ENCODE measurements at regions not wholly inside any gene's neighbourhood (a gene's known extent, or its start where the extent isn't known, plus 50 kb on each side); places are given as distances from the start of the nearest gene placed in this dataset.
"Not testable (repeated sequence)": the region's sequence is repeated elsewhere in the genome, so short reads cannot be mapped to it uniquely, and the experiment has no call there.

DNA sequence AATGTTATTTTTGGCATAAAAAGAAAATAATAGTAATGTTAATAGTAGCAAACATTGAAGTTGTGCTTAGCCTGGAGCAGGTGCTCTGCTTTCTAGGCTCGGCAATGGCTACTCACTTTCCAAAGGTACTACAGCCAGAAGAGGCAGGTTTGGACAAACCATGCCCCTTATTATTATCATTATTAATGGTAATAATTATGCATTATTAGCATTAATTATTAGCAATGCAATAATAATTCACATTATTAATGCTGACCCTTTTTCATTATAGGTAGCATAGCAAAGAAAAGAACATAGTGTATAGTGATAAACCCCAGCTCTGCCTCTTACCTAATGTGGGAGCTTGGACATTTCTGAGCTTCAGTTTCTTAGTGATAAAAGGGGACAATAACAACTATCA lies 171.4 kb downstream of the EDEM1 start:
- no peak for DNase-seq

DNA sequence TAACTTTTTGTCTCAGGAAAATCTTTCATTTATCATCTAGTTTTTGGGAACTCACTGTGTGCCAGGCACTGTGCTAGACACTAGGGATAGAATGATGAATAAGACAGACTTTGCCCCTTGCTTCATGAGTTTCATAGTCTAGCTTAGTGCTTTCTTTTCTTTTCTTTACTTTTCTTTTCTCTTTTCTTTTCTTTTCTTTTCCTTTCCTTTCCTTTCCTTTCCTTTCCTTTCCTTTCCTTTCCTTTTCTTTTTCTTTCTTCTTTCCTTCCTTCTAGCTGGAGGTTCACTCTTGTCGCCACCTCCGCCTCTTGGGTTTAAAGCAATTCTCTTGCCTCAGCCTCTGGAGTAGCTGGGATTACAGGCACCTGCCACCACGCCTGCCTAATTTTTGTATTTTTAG lies 172.9 kb downstream of the EDEM1 start:
- no peak for DNase-seq

DNA sequence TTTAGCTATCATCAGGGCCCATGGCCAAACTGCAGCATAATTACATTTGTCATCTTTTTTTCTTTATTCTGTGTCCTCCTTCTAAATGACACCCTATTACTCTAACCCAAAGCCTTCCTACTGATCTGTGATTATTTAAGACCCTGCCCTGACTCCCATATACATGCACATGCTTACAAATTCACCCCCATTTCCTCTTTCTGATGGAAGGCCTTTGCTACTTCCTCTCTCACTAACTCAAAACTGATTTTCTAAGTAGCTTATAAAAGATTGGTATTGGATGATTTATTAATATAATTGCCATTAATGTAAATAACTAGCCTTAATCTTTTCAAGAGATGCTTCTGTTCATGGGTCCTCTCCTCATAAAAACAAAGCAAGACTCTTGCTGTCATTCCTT lies 179.2 kb downstream of the EDEM1 start:
- DNase-seq: no peak

GRCh38 chr3:5371555-5371954 lies 184.0 kb downstream of the EDEM1 start:
- not testable (repeated sequence) for DNase-seq

DNA sequence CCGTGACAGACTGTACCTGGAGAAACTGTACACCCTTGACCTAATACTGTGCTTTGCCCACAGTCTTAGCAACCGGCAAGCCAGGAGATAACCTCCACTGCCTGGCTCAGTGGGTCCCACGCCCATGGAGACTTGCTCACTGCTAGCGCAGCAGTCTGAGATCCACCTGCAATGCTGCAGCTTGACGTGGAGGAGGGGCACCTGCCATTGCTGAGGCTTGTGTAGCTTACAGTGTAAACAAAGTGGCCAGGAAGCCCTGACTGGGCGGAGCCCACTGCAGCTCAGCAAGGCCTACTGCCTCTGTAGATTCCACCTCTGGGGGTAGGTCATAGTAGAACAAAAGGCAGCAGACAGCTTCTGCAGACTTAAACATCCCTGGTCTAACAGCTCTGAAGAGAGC lies 189.3 kb downstream of the EDEM1 start:
- no peak for DNase-seq

DNA sequence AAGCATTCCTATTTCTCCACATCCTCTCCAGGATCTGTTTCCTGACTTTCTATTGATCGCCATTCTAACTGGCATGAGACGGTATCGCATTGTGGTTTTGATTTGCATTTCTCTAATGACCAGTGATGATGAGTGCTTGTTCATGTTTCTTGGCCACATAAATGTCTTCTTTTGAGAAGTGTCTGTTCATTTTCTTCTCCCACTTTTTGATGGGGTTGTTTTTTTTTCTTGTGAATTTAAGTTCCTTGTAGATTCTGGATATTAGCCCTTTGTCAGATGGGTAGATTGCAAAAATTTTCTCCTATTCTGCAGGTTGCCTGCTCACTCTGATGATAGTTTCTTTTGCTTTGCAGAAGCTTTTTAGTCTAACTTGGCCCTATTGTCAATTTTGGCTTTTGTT lies 191.8 kb downstream of the EDEM1 start:
- not testable (repeated sequence) for DNase-seq

GRCh38 chr3:5383486-5384263 lies 196.2 kb downstream of the EDEM1 start:
- DNase-seq: not testable (repeated sequence)

DNA sequence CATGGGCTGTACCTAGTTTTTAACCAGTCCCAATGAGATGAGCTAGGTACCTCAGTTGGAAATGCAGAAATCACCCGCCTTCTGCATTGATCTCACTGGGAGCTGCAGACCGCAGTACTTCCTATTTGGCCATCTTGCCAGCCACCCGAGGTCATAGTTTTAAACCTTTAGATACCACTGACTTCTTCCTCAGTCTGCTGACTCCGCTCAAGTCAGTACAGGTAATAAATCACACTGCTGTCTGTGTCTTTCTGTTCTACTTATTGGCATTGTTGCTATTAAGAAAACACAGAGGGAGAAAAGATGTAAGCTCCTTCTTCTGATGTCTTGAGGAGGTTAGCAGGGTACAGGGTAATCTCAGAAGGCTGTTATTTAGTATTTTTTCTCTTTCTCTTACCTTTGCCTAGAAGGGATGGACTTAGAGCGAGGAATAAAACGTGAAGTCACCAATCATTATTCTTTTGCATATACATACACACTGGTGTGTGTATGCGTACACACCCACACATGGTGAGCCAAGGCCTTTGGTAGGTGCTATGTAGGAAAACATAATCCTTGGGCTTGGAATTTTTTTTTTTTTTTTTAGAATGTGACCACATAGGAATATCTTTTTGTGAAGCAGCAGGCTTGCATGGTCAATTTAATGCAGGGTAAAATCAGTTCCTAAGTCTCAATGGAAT lies 197.2 kb downstream of the EDEM1 start:
- DNase-seq: no peak

DNA sequence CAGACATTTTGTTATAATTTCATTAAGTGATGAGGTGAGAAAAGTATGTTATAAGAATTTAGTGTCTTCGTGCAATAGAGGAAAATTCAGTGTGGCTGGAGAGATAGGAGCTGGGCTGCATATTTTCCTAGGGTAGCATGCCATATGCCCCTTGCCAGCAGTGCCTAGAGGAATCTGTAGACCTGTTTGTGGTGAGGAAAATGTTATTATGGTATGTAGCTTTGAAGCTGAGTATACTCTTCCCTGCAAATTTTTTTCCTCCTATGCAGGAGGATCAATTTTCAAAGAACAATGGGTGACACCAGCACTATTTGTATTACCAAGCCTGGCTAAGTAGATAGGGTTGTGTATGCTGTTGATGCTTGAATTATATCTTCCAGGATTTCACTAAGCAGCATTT lies 200.6 kb downstream of the EDEM1 start:
- DNase-seq: no peak

DNA sequence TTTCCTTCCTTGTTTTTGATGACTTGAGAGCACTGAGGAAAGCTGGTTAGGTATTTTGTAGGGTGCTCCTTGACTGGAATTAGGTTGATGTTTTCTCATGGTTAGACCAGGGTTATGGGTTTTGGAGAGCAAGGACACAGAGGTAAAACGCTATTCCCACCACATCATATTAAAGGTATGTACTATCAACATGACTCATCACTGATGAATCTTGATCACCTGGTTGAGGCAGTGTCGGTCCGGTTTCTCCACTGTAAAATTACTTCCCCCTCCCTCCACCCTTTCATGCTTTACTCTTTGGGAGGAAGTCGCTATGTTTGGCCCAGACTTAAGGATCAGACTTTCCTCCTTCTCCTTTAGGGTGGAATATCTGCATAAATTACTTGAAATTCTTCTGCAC lies 201.6 kb downstream of the EDEM1 start:
- DNase-seq: no peak

DNA sequence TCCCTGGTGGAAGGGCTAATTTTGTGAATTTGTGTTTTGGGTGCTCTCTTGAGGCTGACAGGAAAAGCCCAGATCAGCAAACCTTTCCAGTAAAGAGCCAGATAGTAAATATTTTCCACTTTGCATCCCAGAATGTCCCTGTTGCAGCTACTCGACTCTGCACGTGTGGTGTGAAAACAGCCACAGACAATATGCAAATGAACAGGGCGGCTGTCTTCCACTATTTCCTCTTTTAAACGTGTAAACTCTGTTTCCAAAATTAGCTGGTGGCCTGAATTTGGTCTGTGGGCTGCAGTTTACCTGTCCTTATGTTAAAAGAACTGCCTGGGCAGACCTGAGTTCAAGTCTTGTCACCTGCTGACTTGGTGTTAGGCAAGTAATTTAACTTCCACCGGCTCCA lies 202.7 kb downstream of the EDEM1 start:
- no peak for DNase-seq

- DNase-seq: no peak
Measured at GRCh38 chr3:5390936-5391625, 203.6 kb downstream of the EDEM1 start.

DNA sequence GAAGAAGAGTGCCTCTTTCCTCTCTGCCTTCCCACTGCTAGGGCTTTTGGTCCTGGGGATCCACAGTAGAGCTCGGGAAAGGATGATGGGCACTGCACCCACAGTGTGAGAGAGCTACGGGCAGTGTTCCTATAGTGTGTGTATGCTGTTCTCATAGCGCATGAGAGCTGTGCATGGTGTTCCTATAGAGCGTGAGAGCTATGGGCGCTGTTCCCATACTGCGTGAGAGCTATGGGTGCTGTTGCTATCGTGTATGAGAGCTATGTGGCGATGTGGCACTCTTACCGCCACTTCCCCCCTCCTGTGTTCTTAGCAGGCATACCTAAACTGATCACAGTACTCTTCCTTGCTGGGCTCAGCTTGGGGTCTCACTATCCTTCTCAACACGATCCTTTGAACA lies 213.5 kb downstream of the EDEM1 start:
- no peak for DNase-seq

DNA sequence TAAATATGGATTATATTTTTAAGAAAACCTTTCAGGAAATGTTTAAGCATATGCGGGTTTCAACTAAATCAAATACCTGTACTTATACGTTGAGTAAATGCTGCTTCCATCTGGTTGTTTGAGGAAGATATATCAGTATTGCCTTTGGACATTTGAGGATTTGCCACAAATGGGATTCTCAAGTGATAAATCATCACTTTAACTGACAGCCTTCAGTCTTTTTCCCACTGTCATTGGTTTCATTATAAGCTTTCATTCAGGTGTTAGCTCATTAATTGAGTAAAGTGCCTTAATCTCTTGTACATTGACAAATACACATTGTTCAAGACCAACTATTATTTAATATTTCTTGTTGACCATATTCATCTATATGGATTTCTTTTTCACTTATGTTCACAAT lies 217.2 kb downstream of the EDEM1 start:
- no peak for DNase-seq

- DNase-seq: no peak
Measured at GRCh38 chr3:5411786-5412185, 224.3 kb downstream of the EDEM1 start.

- DNase-seq: peak; percentile 65
Measured at GRCh38 chr3:5423076-5423475, 235.6 kb downstream of the EDEM1 start.

DNA sequence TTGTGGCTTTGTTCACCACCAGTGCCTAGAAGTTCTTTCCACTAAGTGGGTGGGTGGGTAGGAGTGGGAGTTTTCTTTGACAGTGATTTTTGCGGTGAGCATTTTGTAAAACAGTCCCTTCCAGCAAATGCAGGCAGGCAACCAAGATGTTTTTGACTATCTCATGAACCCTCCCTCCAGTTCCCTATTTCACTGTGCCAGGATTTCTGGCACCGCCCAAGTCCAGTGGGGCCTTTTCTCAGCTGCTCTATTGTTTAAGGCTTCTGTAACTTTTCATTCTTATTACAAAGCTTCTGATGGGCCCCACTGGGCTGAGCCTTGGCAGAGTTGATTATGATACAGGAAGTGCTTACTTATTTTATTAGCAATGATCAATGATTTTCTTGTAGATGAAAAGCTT lies 236.0 kb downstream of the EDEM1 start:
- peak; percentile 67 for DNase-seq

GRCh38 chr3:5425371-5425770 lies 237.9 kb downstream of the EDEM1 start:
- no peak for DNase-seq

DNA sequence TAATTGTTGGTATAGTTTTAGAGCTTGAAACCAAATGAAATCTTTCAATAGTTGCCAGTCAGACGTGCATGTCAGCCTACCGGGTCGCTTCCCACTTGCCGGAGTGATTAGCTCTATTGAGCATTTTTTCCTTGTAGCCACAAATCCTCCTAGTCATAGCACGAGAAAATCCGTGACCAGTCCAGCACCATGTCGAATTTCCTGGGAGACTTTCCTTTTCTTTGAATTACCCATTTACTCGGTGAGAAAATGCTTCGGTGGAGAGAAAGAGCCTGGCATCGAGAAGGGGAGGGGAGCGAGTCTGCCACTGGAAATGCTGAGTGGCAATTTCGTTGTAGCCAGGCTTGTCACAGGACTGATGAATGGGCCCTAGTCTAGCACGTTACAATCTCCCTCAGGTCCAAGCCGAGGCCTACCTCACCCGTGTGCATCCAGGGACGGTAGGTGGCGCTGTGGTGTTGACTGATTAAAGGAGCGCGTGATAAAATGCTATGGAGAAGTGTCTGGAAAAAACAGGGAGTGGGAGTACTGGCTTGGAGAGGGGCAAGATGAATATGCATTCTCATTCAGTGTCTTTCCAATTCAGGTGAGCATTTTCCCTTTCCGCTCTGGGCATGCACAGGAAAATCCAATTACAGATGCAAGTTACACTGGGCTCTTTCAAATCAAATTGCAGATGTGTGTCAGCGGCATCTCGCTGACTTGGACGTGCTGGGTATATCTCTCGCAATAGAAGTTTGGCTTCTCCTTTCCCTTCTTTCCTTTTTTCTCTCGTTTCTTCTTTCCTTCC lies 238.8 kb downstream of the EDEM1 start:
- peak; percentile 85 for DNase-seq

DNA sequence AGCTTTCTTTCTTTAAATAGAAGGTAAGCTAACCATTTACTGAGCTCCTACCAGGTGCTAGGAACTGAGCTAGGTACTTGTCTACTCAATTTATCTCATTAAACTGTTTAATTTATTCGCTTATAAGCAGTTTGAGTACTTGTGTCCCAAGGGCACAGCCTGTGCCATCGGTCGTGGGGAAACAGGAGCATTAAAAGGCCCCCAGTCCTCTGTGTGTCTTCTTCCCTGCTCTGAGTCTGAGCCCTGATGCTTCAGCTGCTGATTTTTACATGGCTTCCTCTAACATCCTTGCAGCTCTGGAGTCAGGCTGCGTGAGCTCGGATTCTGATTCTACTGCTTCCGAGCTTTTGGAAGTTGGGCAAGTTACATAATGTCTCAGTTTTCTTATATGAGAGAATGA lies 239.5 kb downstream of the EDEM1 start:
- no peak for DNase-seq

DNA sequence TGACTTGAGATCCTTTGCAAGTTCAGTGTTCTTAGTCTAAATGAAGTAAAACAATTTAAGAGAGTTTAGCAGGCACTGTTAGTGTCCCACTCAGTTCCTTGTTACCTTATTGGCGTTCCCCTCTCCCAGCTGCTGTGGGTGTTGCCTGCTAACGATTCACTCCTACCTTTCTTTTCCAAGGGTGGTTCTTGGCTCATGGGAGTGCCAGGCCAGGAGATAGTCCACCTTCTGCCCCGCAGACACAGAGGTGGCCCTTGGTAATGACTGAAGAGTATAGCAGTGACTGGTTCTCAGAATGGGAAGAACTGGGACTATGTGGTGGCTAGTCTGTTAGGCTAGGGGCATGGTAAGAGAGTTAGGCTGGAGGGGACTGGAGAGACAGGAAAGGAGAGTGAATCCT lies 240.4 kb downstream of the EDEM1 start:
- DNase-seq: no peak

- DNase-seq: peak; percentile 36
Measured at GRCh38 chr3:5428607-5429516, 241.4 kb downstream of the EDEM1 start.
